MM.1S (cell line): ENCODE measurements at regions not wholly inside any gene's neighbourhood (a gene's known extent, or its start where the extent isn't known, plus 50 kb on each side); places are given as distances from the start of the nearest gene placed in this dataset.

ENCODE experiments used
- EZH2 ChIP-seq: fragments of 300-600 bp; sonication (generic); optimal IDR thresholded peaks from 2 replicates; pipeline ENCODE3; 2017; ENCODE audit warnings: low read depth, mild to moderate bottlenecking, antibody characterized with exemption, low read length, mixed read lengths
- EZH2phosphoT487 ChIP-seq: fragments of 300-600 bp; sonication (generic); IDR thresholded peaks from 2 replicates; pipeline ENCODE4 v1.6.1; 2018; ENCODE audit warnings: antibody characterized with exemption, low read length
- TF ChIP-seq, protein P1 (sequence below): fragments of 300-600 bp; sonication (generic); IDR thresholded peaks from 2 replicates; pipeline ENCODE4 v1.5.1; 2016; ENCODE audit warnings: antibody characterized with exemption, low read length, mixed read lengths

DNA sequence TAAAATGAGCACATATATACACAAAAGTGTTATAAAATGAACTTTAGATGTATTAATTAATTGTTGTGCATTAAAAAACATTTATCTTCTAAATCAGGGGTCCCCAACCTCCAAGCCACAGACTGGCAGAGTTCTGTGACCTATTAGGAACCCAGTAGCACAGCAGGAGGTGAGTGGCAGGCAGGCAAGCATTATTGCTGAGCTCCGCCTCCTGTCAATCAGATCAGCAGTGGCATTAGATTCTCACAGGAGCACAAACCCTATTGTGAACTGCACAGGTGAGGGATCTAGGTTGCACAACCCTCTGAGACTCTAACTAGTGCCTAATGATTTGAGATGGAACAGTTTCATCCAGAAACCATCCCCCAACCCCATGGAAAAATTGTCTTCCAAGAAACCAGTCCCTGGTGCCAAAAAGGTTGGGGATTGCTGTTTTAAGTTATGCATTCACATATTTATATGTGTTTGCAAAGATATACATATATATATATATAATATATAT, 583.7 kb downstream of the KCNJ2 start:
- TF ChIP-seq, protein P1, sequence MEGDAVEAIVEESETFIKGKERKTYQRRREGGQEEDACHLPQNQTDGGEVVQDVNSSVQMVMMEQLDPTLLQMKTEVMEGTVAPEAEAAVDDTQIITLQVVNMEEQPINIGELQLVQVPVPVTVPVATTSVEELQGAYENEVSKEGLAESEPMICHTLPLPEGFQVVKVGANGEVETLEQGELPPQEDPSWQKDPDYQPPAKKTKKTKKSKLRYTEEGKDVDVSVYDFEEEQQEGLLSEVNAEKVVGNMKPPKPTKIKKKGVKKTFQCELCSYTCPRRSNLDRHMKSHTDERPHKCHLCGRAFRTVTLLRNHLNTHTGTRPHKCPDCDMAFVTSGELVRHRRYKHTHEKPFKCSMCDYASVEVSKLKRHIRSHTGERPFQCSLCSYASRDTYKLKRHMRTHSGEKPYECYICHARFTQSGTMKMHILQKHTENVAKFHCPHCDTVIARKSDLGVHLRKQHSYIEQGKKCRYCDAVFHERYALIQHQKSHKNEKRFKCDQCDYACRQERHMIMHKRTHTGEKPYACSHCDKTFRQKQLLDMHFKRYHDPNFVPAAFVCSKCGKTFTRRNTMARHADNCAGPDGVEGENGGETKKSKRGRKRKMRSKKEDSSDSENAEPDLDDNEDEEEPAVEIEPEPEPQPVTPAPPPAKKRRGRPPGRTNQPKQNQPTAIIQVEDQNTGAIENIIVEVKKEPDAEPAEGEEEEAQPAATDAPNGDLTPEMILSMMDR: no peak
- TF ChIP-seq EZH2: no peak
- no peak for TF ChIP-seq EZH2phosphoT487
